ENCODE measurements at regions not wholly inside any gene's neighbourhood (a gene's known extent, or its start where the extent isn't known, plus 50 kb on each side); places are given as distances from the start of the nearest gene placed in this dataset.

- DNase-seq, result no peak
Measured at GRCh38 chr12:67911275-67911600, 78.0 kb upstream of the IFNG-AS1 start.

- no peak for DNase-seq
Measured at GRCh38 chr12:67911789-67912188, 77.5 kb upstream of the IFNG-AS1 start.

GRCh38 chr12:67915335-67915851 is 73.9 kb upstream of the IFNG-AS1 start:
- no peak for DNase-seq

- DNase-seq, result no peak
Measured at GRCh38 chr12:67916266-67916970, 72.8 kb upstream of the IFNG-AS1 start.

- DNase-seq, result no peak
Measured at GRCh38 chr12:67917811-67918210, 71.4 kb upstream of the IFNG-AS1 start.

- DNase-seq, result no peak
Measured at GRCh38 chr12:67918441-67918840, 70.8 kb upstream of the IFNG-AS1 start.

GRCh38 chr12:67919406-67919805 is 69.8 kb upstream of the IFNG-AS1 start:
- no peak for DNase-seq

- no peak for DNase-seq
Measured at GRCh38 chr12:67920413-67920812, 68.8 kb upstream of the IFNG-AS1 start.

- no peak for DNase-seq
Measured at GRCh38 chr12:67921286-67921685, 68.0 kb upstream of the IFNG-AS1 start.

GRCh38 chr12:67922245-67922644 is 67.0 kb upstream of the IFNG-AS1 start:
- no peak for DNase-seq

- DNase-seq, result no peak
Measured at GRCh38 chr12:67925077-67925476, 64.2 kb upstream of the IFNG-AS1 start.

GRCh38 chr12:67925552-67925951 is 63.7 kb upstream of the IFNG-AS1 start:
- DNase-seq, result no peak

- DNase-seq, result no peak
Measured at GRCh38 chr12:67926063-67926462, 63.2 kb upstream of the IFNG-AS1 start.

GRCh38 chr12:67927324-67927723 is 61.9 kb upstream of the IFNG-AS1 start:
- DNase-seq, result no peak

- DNase-seq, result no peak
Measured at GRCh38 chr12:67927815-67928214, 61.4 kb upstream of the IFNG-AS1 start.

GRCh38 chr12:67928621-67929383 is 60.4 kb upstream of the IFNG-AS1 start:
- DNase-seq, result no peak

GRCh38 chr12:67929384-67929772 is 59.9 kb upstream of the IFNG-AS1 start:
- no peak for DNase-seq

- no peak for DNase-seq
Measured at GRCh38 chr12:67937822-67938221, 51.4 kb upstream of the IFNG-AS1 start.

All from stimulated activated naive CD4-positive, alpha-beta T cell treated with Interleukin-2 at 50 U/mL for 16 hours (primary cell).